Astrocyte (in vitro differentiated cells and primary cell): ENCODE measurements at regions not wholly inside any gene's neighbourhood (a gene's known extent, or its start where the extent isn't known, plus 50 kb on each side); places are given as distances from the start of the nearest gene placed in this dataset.

ENCODE experiments used
- DNase-seq: peaks from one replicate; pipeline ENCODE4 v3.0.0-alpha.2; 2010; ENCODE audit warnings: low read depth
- FAIRE-seq: peaks from 2 replicates; lab custom pipeline; 2011; peaks lifted over from hg19 to GRCh38; lab: Jason Lieb, UNC
- H2AFZ ChIP-seq: 2 replicates; pipeline ENCODE4 v1.6.0; 2012; ENCODE audit warnings: low read depth, low read length, inconsistent platforms
- H3K27ac ChIP-seq: 2 replicates; pipeline ENCODE4 v1.5.1; 2011; ENCODE audit warnings: low read depth, low read length, inconsistent platforms
- H3K27me3 ChIP-seq: 2 replicates; pipeline ENCODE4 v1.6.0; 2011; ENCODE audit warnings: low read length, inconsistent platforms; ENCODE audit not compliant: insufficient read depth
- H3K36me3 ChIP-seq: 2 replicates; pipeline ENCODE4 v1.5.1; 2011; ENCODE audit warnings: low read length, inconsistent platforms; ENCODE audit not compliant: insufficient read depth
- H3K4me1 ChIP-seq: 2 replicates; pipeline ENCODE4 v1.5.1; 2011; ENCODE audit warnings: low read length, inconsistent platforms; ENCODE audit not compliant: insufficient read depth
- H3K4me2 ChIP-seq: 2 replicates; pipeline ENCODE4 v1.6.0; 2012; ENCODE audit warnings: low read length, inconsistent platforms
- H3K4me3 ChIP-seq: 2 replicates; pipeline ENCODE4 v1.5.1; 2011; ENCODE audit warnings: low read depth, mild to moderate bottlenecking, low read length, inconsistent platforms; ENCODE audit not compliant: insufficient read depth
- H3K79me2 ChIP-seq: 2 replicates; pipeline ENCODE4 v1.6.0; 2012; ENCODE audit warnings: mild to moderate bottlenecking, low read length, inconsistent platforms; ENCODE audit not compliant: insufficient read depth
- H3K9ac ChIP-seq: 2 replicates; pipeline ENCODE4 v1.6.0; 2012; ENCODE audit warnings: mild to moderate bottlenecking, low read length, inconsistent platforms
- H3K9me3 ChIP-seq: 2 replicates; pipeline ENCODE4 v1.5.1; 2012; ENCODE audit warnings: low read depth, mild to moderate bottlenecking, low read length, inconsistent platforms; ENCODE audit not compliant: insufficient read depth
- H4K20me1 ChIP-seq: 2 replicates; pipeline ENCODE4 v1.6.0; 2012; ENCODE audit warnings: low read length, inconsistent platforms; ENCODE audit not compliant: insufficient read depth
- H3K27ac Mint-ChIP-seq: one replicate; pipeline ENCODE4 v1.8.0; 2021; ENCODE audit warnings: mild to moderate bottlenecking, mixed read lengths; ENCODE audit not compliant: unreplicated experiment
- H3K27me3 Mint-ChIP-seq: one replicate; pipeline ENCODE4 v1.8.0; 2021; ENCODE audit warnings: low read depth, mixed read lengths; ENCODE audit not compliant: unreplicated experiment
- H3K36me3 Mint-ChIP-seq: one replicate; pipeline ENCODE4 v1.8.0; 2021; ENCODE audit warnings: low read depth, mixed read lengths; ENCODE audit not compliant: unreplicated experiment
- H3K4me1 Mint-ChIP-seq: one replicate; pipeline ENCODE4 v1.8.0; 2021; ENCODE audit warnings: low read depth, mixed read lengths; ENCODE audit not compliant: unreplicated experiment
- H3K4me3 Mint-ChIP-seq: one replicate; pipeline ENCODE4 v1.8.0; 2021; ENCODE audit warnings: mild to moderate bottlenecking, moderate library complexity, mixed read lengths; ENCODE audit not compliant: unreplicated experiment
- H3K9me3 Mint-ChIP-seq: one replicate; pipeline ENCODE4 v1.8.0; 2021; ENCODE audit warnings: mild to moderate bottlenecking, mixed read lengths; ENCODE audit not compliant: unreplicated experiment
- EZH2 ChIP-seq: IDR thresholded peaks from 2 replicates; pipeline ENCODE4 v1.6.1; 2012; ENCODE audit warnings: mild to moderate bottlenecking, low read length, inconsistent platforms; ENCODE audit not compliant: insufficient read depth
- TF ChIP-seq, protein P1 (sequence below): IDR thresholded peaks from 2 replicates; pipeline ENCODE4 v1.5.1; 2011; ENCODE audit warnings: low read depth, mild to moderate bottlenecking, inconsistent platforms, low read length, moderate library complexity; ENCODE audit not compliant: insufficient read depth

DNA sequence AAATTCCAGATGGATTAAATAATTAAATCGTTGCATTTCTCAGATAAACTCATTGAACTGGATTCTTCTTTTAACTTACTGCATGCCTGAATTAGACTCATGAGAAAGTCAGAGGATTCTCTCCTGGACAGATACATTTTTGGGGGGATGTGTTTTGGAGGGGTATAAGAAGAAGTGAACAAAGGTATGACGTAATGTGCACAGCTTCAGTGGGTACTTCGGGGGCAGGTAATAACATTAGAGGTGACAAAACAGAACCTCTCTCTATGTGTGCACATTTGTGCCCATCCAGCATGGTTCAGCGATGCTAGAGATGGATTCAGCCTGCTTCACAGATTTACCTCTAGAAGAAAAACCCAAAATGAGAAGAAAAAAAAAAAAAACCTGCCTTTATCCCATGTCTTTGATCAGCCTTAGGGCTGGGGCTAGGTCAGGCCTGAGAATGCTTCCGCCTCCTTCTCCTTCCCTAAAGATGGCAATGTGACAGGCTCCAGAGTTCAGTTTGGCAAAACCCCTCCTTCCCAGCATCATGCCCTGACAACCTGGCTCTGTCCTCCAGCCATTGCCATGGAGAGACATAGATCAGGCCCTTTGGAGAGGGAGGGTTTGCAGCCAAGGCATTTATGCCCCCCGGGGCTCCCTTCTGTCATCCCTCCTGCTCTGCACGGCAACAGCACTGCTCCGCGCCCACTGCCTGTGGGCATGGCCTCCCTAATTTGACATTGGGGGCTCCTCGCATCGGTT is 166.7 kb downstream of the KCNA5 start:
- no peaks in the 10 kb centered on the region for H3K9me3 ChIP-seq
- TF ChIP-seq, protein P1, sequence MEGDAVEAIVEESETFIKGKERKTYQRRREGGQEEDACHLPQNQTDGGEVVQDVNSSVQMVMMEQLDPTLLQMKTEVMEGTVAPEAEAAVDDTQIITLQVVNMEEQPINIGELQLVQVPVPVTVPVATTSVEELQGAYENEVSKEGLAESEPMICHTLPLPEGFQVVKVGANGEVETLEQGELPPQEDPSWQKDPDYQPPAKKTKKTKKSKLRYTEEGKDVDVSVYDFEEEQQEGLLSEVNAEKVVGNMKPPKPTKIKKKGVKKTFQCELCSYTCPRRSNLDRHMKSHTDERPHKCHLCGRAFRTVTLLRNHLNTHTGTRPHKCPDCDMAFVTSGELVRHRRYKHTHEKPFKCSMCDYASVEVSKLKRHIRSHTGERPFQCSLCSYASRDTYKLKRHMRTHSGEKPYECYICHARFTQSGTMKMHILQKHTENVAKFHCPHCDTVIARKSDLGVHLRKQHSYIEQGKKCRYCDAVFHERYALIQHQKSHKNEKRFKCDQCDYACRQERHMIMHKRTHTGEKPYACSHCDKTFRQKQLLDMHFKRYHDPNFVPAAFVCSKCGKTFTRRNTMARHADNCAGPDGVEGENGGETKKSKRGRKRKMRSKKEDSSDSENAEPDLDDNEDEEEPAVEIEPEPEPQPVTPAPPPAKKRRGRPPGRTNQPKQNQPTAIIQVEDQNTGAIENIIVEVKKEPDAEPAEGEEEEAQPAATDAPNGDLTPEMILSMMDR, result no peak
- TF ChIP-seq EZH2, result no peak
- no peak for FAIRE-seq
- no peaks in the 10 kb centered on the region for H3K79me2 ChIP-seq
- H3K4me2 ChIP-seq, result no peak overlapping the region
- Mint-ChIP-seq H3K9me3 (peaks cover 3% of the 10 kb centered on the region), H3K27me3 (peaks cover 56% of the 10 kb centered on the region), H3K4me1 (no peaks in the 10 kb centered on the region), H3K27ac (no peak overlapping the region), H3K36me3 (no peaks in the 10 kb centered on the region), H3K4me3 (no peak overlapping the region)
- H3K27me3 ChIP-seq, result no peaks in the 10 kb centered on the region
- no peak overlapping the region for H3K9ac ChIP-seq
- no peak overlapping the region for H3K27ac ChIP-seq
- H3K36me3 ChIP-seq, result no peaks in the 10 kb centered on the region
- H3K4me1 ChIP-seq, result no peaks in the 10 kb centered on the region
- H3K4me3 ChIP-seq, result no peak overlapping the region
- H2AFZ ChIP-seq, result no peak overlapping the region
- no peak for DNase-seq
- H4K20me1 ChIP-seq, result no peaks in the 10 kb centered on the region

DNA sequence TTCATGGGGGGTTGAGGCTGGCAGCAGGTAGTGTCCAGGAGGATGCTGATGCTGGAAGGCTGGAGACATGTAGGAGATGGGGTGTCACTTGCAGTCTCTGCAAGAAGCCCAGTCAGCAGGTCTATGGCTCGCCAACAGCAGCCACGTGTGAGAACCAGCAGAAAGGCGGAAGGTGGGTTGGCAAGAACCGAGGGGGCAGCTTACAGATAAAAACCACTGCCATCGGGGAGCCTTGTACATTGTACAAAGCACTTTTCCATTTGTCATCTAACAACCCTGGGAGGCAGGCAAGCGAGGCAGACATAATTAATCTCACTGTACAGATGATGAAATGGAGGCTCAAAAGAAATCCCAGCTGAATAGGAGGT is 167.2 kb downstream of the KCNA5 start:
- no peak overlapping the region for H3K4me2 ChIP-seq
- peaks cover 3% of the 10 kb centered on the region for H3K9me3 Mint-ChIP-seq
- H3K36me3 Mint-ChIP-seq, result no peaks in the 10 kb centered on the region
- H3K27me3 Mint-ChIP-seq, result peaks cover 61% of the 10 kb centered on the region
- H3K79me2 ChIP-seq, result no peaks in the 10 kb centered on the region
- H3K27ac ChIP-seq, result no peak overlapping the region
- H3K27me3 ChIP-seq, result no peaks in the 10 kb centered on the region
- no peaks in the 10 kb centered on the region for H4K20me1 ChIP-seq
- H3K4me1 ChIP-seq, result no peaks in the 10 kb centered on the region
- H3K27ac Mint-ChIP-seq, result no peak overlapping the region
- H3K9me3 ChIP-seq, result no peaks in the 10 kb centered on the region
- FAIRE-seq, result no peak
- TF ChIP-seq, protein P1, result no peak
- TF ChIP-seq EZH2, result no peak
- no peak overlapping the region for H3K4me3 ChIP-seq
- no peak overlapping the region for H3K9ac ChIP-seq
- H3K36me3 ChIP-seq, result no peaks in the 10 kb centered on the region
- no peaks in the 10 kb centered on the region for H3K4me1 Mint-ChIP-seq
- no peak overlapping the region for H3K4me3 Mint-ChIP-seq
- no peak for DNase-seq
- no peak overlapping the region for H2AFZ ChIP-seq

DNA sequence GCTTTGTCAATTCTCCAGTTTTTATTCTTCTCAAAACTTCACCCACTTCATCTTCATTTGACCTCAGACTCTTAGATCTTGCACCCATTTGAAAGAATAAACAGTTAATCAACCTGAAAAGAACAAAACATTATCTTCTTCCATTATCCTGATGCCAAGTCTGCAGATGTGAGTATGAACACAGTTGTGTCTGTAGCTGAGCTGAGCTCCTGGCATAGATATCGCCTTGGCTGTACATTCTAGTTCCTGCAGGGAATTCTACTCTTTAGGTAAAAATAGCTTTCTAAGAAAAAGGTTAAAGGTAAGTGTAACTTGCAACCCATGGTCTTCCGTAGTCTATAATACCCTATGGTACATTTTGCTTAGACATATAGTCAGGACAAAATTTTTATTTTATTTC is 169.7 kb downstream of the KCNA5 start:
- Histone ChIP-seq H3K27me3 (no peaks in the 10 kb centered on the region), H3K79me2 (no peaks in the 10 kb centered on the region), H3K27ac (no peak overlapping the region), H3K36me3 (no peaks in the 10 kb centered on the region), H3K9me3 (no peaks in the 10 kb centered on the region), H3K9ac (no peak overlapping the region), H3K4me3 (no peak overlapping the region), H2AFZ (no peak overlapping the region), H3K4me1 (no peaks in the 10 kb centered on the region), H4K20me1 (no peaks in the 10 kb centered on the region), H3K4me2 (no peak overlapping the region)
- Mint-ChIP-seq H3K4me1 (no peaks in the 10 kb centered on the region), H3K36me3 (no peaks in the 10 kb centered on the region), H3K9me3 (peaks cover 3% of the 10 kb centered on the region), H3K27me3 (peaks cover 86% of the 10 kb centered on the region), H3K4me3 (no peak overlapping the region), H3K27ac (no peak overlapping the region)
- no peak for TF ChIP-seq EZH2
- TF ChIP-seq, protein P1, result no peak
- DNase-seq (no peak), FAIRE-seq (no peak)
